ENCODE measurements at regions not wholly inside any gene's neighbourhood (a gene's known extent, or its start where the extent isn't known, plus 50 kb on each side); places are given as distances from the start of the nearest gene placed in this dataset.
"Not testable (repeated sequence)": the region's sequence is repeated elsewhere in the genome, so short reads cannot be mapped to it uniquely, and the experiment has no call there.

DNA sequence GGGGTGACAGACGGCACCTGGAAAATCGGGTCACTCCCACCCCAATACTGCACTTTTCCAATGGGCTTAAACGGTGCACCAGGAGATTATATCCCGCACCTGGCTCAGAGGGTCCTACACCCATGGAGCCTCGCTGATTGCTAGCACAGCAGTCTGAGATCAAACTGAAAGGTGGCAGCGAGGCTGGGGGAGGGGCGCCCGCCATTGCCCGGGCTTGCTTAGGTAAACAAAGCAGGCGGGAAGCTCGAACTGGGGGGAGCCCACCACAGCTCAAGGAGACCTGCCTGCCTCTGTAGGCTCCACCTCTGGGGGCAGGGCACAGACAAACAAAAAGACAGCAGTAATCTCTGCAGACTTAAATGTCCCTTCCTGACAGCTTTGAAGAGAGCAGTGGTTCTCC, 208.1 kb downstream of the SLC38A4 start:
- not testable (repeated sequence) for FAIRE-seq

DNA sequence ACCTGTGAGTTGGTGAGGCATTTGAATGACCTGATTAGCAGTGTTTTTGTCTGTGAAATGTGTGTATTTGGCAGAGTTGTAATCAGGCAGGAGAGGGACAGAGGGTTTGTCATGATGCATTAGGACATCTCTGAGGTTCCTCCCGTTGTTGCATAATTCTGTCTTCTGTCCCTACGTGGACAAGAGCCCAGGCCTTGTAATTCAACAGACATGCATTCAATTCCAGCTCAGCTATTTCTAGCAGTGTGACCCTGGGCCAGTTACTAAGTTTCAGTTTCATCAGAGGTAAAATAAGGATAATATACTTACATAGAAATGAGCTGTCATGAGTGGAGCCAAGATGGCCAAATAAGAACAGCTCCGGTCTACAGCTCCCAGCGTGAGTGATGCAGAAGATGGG, 208.6 kb downstream of the SLC38A4 start:
- FAIRE-seq, result no peak

DNA sequence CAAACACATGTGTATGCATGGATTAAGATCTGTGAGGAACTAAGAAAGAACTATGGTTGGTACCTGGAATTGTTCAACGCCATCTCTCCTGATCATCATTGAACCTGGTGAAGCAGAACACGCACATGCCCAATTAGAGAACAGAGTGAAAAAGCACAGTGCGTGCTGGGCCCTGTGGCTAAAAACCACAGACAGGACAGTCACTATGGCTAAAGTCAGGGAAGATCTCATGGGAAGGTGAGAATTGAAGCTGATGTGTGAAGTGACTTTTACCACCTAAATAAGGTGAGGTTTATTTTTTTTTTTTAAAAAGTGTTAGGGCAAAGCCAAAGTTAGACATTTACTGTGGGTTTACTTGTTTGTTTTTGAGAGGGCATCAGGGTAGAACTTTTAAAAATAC, 215.0 kb downstream of the SLC38A4 start:
- no peak for FAIRE-seq

DNA sequence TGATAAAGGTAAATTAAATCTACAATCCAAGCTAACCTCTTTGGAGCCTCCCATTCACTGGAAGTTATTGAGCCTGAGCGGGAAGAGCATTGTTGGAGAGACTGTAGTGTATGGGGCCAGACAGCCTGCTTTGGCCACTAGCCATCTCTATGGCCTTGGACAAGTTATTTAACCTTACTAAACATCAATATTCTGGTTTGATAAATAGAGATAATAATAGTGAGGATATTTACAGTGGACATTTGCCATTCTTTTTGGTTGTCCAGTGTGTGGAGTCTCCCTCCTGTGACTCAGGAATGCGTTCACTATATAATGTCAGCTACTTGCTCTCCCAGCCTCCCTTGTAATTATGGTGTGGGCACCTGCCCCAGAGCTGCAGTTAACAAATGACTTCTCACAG, 216.1 kb downstream of the SLC38A4 start:
- FAIRE-seq, result no peak

DNA sequence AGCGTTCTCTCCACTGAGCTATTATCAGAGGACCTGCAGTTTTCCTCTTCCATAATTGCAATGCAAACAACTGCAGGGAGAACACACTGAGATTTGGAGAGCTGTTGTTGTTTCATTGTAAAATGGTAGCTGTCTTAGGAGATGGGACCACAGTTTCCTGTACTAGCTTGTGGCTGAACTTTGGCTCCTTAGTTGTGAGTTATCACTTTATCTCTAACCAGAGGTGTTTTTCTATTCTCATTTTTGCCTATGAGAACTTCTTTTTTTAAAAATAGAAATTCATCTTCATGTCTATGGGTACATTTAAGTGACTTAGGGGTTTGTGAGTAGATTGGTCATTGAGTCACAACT, 216.5 kb downstream of the SLC38A4 start:
- no peak for FAIRE-seq

DNA sequence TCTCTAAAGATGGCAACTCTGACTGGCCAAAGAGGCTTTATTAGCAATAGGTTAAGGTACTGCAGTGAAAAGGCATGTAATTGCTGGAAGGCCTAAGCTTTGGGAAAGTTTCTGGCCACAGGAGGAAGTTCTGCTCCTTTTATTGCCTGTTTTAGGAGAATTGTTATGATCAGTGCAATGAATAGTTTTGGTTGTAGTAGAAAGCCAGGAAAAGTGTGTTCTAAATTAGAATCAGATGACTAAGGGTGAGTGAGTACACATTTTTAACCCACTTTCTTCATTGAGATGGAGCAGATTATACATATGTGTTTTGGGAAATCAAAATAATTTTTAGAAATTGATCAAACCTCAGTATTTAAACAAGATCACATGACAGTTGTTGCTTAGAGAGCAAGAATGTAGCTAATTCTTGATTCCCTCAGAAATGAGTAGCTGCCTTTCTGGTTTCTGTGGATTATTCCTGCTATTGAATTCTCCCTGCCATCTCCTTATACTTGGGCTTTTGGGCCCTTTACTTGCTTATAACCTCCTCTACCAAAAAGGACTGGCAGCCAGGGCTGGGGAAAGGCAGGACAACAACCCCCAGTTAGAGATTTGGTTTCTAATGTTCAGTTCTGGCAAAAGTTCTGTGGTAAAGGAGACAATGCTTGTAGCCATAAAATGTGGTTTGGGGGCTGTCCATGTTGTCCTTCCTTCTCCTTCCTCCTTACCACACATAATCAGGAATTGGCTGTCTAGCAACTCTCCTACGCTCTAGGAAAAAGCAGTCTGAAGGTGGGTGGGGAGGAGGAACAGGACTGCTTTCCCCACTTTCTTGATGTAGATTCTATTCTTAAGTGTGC, 217.1 kb downstream of the SLC38A4 start:
- no peak for FAIRE-seq

DNA sequence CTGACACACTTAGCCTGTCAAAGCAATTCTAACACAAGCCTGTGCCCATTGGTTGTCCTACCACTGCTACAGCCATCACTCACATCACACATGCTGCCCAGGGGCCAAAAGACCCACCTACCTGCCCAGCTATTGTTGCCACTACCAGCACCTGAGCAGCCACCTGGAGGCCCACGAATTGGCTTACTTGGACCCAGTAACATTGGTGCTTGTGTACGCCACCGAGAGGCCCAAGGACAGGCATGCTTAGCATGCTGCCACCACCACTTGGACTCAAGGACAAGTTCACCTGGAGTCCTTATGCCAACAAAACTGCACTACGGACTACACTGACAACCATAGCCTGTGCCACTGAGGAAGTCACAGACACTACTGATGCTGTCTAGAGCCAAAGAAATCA, 221.1 kb downstream of the SLC38A4 start:
- no peak for FAIRE-seq

DNA sequence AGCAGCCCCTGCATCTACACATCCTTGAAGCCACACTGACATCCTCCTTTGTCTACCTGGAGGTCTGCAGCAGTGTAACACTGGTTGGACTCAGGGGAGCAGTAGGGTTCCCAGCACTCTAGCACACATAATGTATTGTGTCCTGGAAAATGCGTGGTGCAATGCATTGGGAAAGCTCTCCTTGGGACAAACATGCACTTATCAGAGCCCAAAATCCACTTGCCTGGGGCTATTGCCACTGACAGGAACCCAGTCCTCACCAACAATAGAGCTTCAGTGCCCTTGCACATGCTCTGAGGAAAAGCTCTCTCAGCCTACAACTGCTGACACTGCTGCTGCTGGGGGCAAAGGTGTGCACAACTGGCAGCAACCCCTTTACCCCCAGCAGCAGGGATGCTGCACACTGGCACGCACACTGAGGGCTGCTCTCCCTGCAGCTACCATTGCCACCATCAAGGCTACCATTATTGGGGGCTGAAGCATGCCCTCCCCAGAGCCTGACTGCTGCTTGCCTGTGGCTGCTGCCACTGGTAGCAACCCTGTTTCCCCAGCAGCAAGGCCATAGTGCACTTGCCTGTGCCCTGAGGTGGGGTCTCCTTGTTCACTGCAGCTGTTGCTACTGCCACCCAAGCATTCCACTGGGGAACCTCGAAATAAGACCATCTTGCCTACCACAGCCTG, 221.9 kb downstream of the SLC38A4 start:
- no peak for FAIRE-seq

DNA sequence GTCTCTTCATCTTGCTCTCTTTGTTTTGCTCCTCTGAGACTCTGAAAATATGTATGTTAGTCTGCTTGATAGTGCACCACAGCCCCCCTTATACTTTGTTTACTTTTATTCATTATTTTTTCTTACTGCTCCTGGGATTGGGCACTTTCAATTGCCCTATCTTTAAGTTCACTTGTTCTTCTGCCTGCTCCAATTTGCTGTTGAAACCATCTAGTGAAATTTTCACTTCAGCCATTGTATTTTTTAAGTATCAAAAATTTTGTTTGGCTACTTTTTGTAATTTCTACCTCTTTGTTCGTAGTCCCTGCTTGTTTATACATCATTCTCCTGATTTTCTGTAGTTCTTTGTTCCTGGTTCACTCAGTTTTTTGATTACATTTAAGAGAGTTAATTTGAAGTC, 223.3 kb downstream of the SLC38A4 start:
- no peak for FAIRE-seq

DNA sequence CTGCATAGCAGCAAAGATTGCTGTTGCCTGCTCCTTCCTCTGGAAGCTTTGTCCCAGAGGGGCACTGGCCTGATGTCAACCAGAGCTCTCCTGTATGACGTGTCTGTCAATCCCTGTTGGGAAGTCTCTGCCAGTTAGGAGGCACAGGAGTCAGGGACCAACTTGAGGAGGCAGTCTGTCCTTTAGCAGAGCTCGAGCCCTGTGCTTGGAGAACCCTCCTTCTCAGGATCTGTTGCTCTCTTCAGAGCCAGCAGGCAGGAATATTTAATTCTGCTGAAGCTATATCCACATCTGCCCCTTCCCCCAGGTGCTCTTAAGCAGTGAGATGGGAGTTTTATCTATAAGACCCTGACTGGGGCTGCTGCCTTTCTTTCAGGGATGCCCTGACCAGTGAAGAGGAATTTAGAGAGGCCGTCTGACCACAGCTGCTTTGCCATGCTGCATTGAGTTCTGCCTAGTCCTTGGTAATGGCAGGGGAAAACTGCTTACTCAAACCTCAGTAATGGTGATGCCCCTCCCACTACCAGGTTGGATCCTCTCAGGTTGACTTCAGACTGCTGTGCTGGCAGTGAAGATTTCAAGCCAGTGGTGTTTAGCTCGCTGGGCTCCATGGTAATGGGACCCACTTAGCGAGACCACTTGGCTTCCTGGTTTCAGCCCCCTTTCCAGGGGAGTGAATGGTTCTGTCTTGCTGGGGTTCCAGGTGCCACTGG, 218.6 kb upstream of the SLC38A2 start:
- no peak for FAIRE-seq

DNA sequence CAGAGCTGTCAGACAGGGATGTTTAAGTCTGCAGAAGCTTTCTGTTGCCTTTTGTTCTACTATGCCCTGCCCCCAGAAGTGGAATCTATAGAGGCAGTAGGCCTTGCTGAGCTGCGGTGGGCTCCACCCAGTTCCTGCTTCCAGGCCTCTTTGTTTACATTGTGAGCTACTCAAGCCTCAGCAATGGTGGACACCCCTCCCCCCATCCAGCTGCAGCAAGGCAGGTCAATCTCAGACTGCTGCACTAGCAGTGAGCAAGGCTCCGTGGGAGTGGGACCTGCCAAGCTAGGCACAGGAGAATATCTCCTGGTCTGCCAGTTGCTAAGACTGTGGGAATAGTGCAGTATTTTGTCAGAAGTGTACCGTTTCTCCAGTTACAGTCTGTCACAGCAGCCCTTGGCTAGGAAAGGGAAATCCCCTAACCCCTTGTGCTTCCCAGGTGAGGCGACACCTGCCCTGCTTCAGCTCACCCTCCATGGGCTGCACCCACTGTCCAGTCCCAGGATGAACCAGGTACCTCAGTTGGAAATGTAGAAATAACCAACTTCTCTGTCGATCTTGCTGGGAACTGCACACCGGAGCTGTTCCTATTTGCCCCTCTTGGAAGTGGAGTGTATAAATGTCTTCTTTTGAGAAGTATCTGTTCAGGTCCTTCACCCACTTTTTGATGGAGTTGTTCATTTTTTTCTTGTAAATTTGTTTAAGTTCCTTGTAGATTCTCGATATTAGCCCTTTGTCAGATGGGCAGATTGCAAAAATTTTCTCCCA, 213.5 kb upstream of the SLC38A2 start:
- no peak for FAIRE-seq

DNA sequence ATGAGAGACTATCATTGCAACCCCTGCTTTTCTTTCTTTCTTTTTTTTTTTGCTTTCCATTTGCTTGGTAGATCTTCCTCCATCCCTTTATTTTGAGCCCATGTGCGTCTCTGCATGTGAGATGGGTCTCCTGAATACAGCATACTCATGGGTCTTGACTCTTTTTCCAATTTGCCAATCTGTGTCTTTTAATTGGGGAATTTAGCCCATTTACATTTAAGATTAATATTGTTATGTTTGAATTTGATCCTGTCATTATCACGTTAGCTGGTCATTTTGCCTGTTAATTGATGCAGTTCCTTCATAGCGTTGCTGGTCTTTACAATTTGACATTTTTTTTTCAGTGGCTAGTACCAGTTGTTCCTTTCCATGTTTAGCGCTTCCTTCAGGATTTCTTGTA, 211.5 kb upstream of the SLC38A2 start:
- not testable (repeated sequence) for FAIRE-seq

DNA sequence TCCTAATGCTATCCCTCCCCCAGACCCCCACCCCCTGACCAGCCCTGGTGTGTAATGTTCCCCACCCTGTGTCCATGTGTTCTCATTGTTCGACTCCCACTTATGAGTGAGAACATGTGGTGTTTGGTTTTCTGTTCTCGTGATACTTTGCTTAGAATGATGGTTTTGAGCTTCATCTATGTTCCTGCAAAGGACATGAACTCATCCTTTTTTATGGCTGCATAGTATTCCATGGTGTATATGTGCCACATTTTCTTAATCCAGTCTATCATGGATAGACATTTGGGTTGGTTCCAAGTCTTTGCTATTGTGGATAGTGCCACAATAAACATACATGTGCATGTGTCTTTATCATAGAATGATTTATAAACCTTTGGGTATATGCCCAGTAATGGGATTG, 209.4 kb upstream of the SLC38A2 start:
- FAIRE-seq, result not testable (repeated sequence)

DNA sequence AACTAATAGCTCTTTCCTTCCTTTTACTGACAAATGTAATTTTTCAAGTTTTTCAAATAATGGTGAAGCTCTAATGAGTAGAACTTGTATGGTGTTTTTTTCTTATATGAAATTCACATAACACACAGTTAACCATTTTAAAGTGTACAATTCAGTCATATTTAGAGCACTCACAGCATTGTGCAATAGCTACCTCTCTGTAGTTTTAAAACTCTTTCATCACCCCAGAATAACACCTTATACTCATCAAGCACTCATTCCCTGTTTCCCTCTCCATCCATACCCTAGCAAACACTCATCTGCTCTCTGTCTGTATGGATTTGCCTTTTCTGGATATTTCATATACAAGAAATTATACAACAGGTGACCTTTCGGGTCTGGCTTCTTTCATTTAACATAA, 207.9 kb upstream of the SLC38A2 start:
- no peak for FAIRE-seq

DNA sequence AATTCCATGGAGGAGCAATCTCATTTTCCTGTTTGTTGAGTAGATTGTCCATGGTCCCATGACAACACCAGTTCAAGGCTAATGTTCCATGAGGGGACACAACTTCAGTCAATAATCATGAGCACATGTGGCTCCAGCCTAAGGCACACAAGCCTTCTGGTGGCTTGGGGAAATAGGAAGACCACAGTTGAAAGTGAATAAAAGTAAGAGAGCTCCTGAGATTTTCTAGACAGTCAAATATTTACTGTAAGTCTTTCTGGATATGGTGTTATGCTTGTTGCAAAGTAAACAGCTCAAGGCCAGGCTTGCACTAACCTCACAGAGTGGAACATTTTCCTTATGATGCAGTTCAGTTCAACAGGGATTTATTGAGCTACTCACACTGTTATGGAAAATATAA, 206.9 kb upstream of the SLC38A2 start:
- no peak for FAIRE-seq

DNA sequence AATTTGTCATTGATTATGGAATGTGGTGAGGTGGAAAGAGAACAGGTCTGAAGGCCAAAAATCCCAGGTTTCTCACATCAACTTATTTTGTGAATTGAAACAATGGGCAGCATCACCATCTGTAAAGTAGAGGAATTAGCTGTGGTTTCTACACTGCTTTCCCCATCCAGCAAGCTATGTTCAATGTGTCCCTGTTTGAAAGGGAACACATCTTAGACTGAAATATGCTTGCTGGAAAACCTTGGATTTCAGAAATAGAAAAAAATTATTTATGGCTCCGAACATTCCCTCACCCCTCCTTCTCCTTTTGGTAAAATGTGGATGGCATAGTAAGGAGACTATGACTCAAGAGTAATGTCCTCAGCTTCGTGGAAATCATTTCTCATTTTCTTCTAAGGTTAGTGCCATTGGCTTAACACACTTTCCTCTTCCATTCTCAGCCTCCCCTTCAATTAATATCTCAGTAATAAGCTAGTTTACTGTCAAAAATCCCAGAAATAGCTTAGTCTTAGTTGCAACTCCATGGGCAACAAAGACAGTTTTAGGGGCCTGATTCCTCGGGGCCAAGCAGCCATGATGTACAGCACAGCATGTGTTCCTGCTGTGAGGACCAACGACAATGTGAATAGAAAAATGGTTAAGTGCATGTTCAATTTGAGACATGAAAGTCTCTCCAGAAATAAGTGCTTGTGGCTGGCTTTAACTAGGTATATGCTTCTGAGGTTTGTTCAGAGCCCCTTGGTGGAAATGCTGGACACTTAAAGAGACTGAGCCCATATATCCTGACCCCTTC, 205.8 kb upstream of the SLC38A2 start:
- FAIRE-seq, result no peak

DNA sequence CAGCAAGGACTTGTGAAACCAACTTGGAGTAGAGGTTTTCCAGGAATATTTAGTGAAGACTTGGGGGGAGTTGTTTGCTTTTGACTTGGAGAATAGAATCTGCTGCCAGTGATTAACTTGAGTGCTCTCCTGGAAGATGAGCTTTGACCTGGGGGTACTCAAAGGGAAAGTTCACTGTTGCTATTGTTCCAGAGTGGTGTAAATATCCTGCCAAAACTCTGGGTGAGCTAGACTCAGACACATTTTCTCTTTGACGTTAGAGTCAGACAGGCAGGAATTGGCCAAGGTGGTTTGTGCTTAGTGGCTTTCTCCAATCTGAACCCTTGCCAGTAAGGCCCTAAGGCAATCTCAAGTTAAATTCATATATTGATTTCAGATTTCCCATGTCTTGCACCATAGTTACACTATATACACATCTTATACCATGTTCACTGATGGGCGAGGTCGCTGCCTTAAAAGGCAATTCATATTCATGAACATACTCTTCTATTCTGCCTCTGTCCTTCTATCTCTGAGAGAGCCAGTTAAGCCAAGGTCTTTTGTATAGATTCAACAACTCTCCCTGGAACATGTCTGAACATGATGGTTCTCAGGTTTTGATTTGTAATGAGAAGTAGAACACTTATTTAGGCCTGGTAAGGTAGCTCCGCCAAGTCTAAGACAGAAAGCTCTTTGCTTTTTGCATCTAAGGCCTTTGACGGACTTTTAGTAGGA, 204.6 kb upstream of the SLC38A2 start:
- FAIRE-seq, result no peak

DNA sequence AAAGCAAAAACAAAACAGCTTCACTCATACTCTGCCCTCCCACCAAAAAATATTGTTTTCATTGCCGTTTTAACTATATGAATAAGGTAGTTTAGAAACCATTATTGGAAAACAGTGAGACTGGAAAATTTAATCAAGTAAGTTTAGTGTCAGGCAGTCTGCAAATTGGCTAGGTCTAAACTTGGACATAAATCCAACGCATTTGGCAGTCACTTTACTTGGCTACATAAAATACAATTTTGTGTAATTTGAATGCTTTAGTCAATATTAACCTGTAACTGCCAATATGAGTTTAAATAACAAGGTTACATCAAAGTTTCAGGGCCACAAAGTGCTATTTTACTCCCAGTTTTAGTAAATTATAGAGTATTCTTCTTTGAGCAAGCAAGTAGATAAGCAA, 202.3 kb upstream of the SLC38A2 start:
- no peak for FAIRE-seq

DNA sequence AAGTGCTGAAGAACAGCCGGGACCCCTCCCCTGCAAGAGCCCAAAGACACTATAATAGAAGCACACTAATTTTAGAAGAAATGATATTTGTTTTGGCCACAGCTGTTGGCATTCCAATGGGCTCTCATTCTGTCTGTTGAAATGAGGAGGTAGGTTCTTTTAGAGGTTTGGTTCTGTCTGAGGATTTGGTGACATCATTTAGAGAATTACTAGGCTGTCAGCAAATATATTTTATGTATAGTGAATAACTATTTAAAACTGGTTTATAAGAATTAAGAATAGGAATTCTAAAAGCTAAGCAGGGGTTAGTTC, 200.7 kb upstream of the SLC38A2 start:
- FAIRE-seq, result no peak

DNA sequence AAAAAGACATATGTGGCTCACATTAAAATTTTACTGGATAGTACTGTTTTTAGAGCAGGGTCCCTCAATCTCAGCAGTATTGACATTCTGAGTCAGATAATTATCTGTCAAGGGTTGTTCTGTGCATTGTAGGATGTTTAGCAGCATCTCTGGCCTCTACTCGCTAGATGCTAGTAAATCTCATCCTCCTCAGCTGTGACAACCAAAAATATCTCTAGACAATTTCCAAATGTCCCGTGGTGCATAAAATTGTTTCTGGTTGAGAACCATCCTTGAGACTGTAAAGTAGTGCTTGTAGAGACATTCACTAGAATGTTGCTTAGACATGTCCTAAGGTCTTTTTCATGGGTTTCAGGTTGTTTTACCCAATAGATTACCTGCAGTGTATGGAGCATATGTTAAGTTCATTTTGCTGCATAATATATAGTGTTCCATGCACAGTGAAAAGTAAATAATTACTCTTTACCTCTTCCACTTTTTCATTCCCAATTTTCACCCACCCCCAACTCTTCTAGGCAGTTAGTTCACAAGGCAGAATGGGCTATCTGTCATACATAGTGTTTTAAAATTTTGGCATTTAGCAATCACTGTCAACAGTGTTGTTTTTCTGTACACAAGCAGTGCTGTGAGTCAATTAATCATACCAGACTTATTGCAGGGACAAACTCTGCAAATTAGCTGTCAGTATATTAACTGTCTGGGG, 200.2 kb upstream of the SLC38A2 start:
- FAIRE-seq, result no peak

DNA sequence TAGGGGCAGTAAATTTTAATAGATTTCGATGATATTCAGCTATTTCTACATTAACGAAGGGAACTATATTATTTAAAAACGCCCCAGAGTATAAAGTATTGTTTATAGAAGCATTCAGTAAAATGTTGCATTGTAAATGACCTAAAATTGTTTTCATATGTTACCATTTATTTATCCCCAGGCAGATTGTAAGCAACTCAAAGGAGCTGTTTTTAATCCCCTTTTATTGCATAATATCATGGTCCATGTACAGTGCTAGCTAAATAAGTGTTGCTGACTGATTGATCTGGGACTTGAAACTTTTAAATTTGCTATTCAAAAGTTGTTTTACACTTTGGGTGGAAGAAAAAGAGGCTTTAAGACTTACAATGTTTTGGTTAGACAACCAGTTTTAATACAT, 199.0 kb upstream of the SLC38A2 start:
- no peak for FAIRE-seq
